ENCODE measurements at regions not wholly inside any gene's neighbourhood (a gene's known extent, or its start where the extent isn't known, plus 50 kb on each side); places are given as distances from the start of the nearest gene placed in this dataset.

DNA sequence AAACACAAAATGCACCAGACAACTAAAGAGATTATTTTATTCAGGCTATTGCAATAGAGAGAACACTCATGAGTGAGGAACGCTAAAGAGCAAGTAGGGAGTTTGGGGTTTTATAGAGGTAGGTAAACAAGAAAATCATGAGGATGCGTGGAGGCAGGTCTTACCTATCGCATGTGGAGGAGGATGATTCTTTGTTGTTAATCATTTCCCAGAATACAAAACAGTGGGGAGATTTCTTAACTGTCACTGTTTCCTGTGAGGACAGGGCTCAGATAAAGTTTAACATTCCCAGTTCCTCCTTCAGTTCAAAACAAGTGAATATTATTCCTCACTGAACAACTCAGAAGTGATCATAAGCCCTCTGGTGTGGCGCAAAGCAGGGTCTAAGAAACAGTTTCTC lies 156.1 kb upstream of the MGAT5 start:
- intact Hi-C loops (cut with micrococcal nuclease): no loop called here
- no peak for DNase-seq
- Histone ChIP-seq H3K4me1 (ENCODE audit: control insufficient read depth in 2 of 2, insufficient read depth in 2 of 2, low read length in 2 of 2) (no peaks in the 10 kb centered on the region), H3K9me3 (ENCODE audit: control insufficient read depth in 2 of 3, low read length in 3 of 3) (no peaks in the 10 kb centered on the region), H3K4me3 (ENCODE audit: low read length) (no peak overlapping the region), H3K27ac (ENCODE audit: low read depth, low read length) (no peak overlapping the region), H3K27me3 (ENCODE audit: control insufficient read depth in 2 of 2, insufficient read depth in 2 of 2, low read length in 2 of 2) (no peaks in the 10 kb centered on the region), H3K36me3 (ENCODE audit: control insufficient read depth in 2 of 3, insufficient read depth in 3 of 3, low read length in 3 of 3) (no peaks in the 10 kb centered on the region)
- POLR2A ChIA-PET: no interaction called here
- Mint-ChIP-seq H3K27ac (no peak overlapping the region), H3K4me1 (peaks cover 0 to 2% (median 0%) of the 10 kb centered on the region in 7 donors), H3K9me3 (peaks cover 0 to 6% (median 0%) of the 10 kb centered on the region in 11 donors), H3K4me3 (no peak overlapping the region), H3K36me3 (no peaks in the 10 kb centered on the region), H3K27me3 (peaks cover 5 to 22% (median 17%) of the 10 kb centered on the region in 5 donors)
- CTCF ChIA-PET: no interaction called here
- ATAC-seq: no peak

GRCh38 chr2:134098321-134098720 lies 155.6 kb upstream of the MGAT5 start:
- H3K4me1 ChIP-seq (ENCODE audit: control insufficient read depth in 2 of 2, insufficient read depth in 2 of 2, low read length in 2 of 2): no peaks in the 10 kb centered on the region
- no peak overlapping the region for H3K27ac ChIP-seq (ENCODE audit: low read depth, low read length)
- intact Hi-C loops (cut with micrococcal nuclease): no loop called here
- ATAC-seq (no peak), DNase-seq (no peak)
- Mint-ChIP-seq H3K9me3 (peaks cover 0 to 6% (median 0%) of the 10 kb centered on the region in 11 donors), H3K4me3 (no peak overlapping the region), H3K4me1 (peaks cover 0 to 2% (median 0%) of the 10 kb centered on the region in 7 donors), H3K36me3 (no peaks in the 10 kb centered on the region), H3K27me3 (peaks cover 5 to 22% (median 18%) of the 10 kb centered on the region in 5 donors), H3K27ac (no peak overlapping the region)
- ChIA-PET CTCF (no interaction called here), POLR2A (no interaction called here)
- no peaks in the 10 kb centered on the region for H3K9me3 ChIP-seq (ENCODE audit: control insufficient read depth in 2 of 3, low read length in 3 of 3)
- no peaks in the 10 kb centered on the region for H3K27me3 ChIP-seq (ENCODE audit: control insufficient read depth in 2 of 2, insufficient read depth in 2 of 2, low read length in 2 of 2)
- H3K36me3 ChIP-seq (ENCODE audit: control insufficient read depth in 2 of 3, insufficient read depth in 3 of 3, low read length in 3 of 3): no peaks in the 10 kb centered on the region
- no peak overlapping the region for H3K4me3 ChIP-seq (ENCODE audit: low read length)

- CTCF ChIA-PET: no interaction called here
- Mint-ChIP-seq H3K27ac (no peak overlapping the region), H3K9me3 (peaks cover 0 to 4% (median 0%) of the 10 kb centered on the region in 11 donors), H3K4me1 (peaks cover 0 to 3% (median 0%) of the 10 kb centered on the region in 7 donors), H3K36me3 (no peaks in the 10 kb centered on the region), H3K4me3 (no peak overlapping the region), H3K27me3 (peaks cover 5 to 21% (median 19%) of the 10 kb centered on the region in 5 donors)
- Histone ChIP-seq H3K9me3 (ENCODE audit: control insufficient read depth in 2 of 3, low read length in 3 of 3) (no peaks in the 10 kb centered on the region), H3K27ac (ENCODE audit: low read depth, low read length) (no peak overlapping the region), H3K27me3 (ENCODE audit: control insufficient read depth in 2 of 2, insufficient read depth in 2 of 2, low read length in 2 of 2) (no peaks in the 10 kb centered on the region), H3K4me3 (ENCODE audit: low read length) (no peak overlapping the region), H3K36me3 (ENCODE audit: control insufficient read depth in 2 of 3, insufficient read depth in 3 of 3, low read length in 3 of 3) (no peaks in the 10 kb centered on the region), H3K4me1 (ENCODE audit: control insufficient read depth in 2 of 2, insufficient read depth in 2 of 2, low read length in 2 of 2) (no peaks in the 10 kb centered on the region)
- DNase-seq (no peak), ATAC-seq (no peak)
- intact Hi-C loops (cut with micrococcal nuclease): no loop called here
- POLR2A ChIA-PET: no interaction called here
These were observed 154.6 kb upstream of the MGAT5 start for GRCh38 chr2:134099273-134099672.

GRCh38 chr2:134103196-134103595 lies 150.7 kb upstream of the MGAT5 start:
- CTCF ChIA-PET: no interaction called here
- no peak overlapping the region for H3K27ac Mint-ChIP-seq
- peaks cover 0 to 19% (median 4%) of the 10 kb centered on the region in 5 donors for H3K27me3 Mint-ChIP-seq
- POLR2A ChIA-PET: no interaction called here
- Histone ChIP-seq H3K27ac (ENCODE audit: low read depth, low read length) (no peak overlapping the region), H3K36me3 (ENCODE audit: control insufficient read depth in 2 of 3, insufficient read depth in 3 of 3, low read length in 3 of 3) (no peaks in the 10 kb centered on the region), H3K27me3 (ENCODE audit: control insufficient read depth in 2 of 2, insufficient read depth in 2 of 2, low read length in 2 of 2) (no peaks in the 10 kb centered on the region), H3K4me1 (ENCODE audit: control insufficient read depth in 2 of 2, insufficient read depth in 2 of 2, low read length in 2 of 2) (no peaks in the 10 kb centered on the region), H3K9me3 (ENCODE audit: control insufficient read depth in 2 of 3, low read length in 3 of 3) (no peaks in the 10 kb centered on the region), H3K4me3 (ENCODE audit: low read length) (no peak overlapping the region)
- intact Hi-C loops (cut with micrococcal nuclease): no loop called here
- peaks cover 0 to 9% (median 0%) of the 10 kb centered on the region in 11 donors for H3K9me3 Mint-ChIP-seq
- ATAC-seq: no peak
- DNase-seq: no peak
- H3K4me1 Mint-ChIP-seq: peaks cover 0 to 11% (median 6%) of the 10 kb centered on the region in 7 donors
- no peak overlapping the region for H3K4me3 Mint-ChIP-seq
- H3K36me3 Mint-ChIP-seq: peaks cover 0 to 6% (median 0%) of the 10 kb centered on the region in 5 donors

DNA sequence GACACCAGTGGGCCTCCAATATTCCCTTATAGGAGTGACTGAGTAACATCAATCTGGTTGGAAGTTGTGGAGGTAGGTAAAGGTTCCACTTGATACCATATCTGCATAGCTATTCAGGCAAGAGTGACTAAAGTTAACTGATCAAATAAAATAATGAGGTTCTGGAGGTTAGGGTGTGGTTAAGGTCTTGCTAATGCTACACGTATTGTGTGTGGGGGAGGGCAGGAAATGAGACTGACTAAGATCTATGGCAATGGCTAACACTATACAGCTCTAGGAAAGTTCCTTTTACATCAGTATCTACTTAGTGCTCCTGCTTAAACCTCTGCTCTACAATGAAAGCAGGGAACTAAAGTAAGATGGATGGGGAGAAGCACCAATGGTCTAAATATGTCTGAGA lies 149.1 kb upstream of the MGAT5 start:
- Histone ChIP-seq H3K4me3 (ENCODE audit: low read length) (no peak overlapping the region), H3K27me3 (ENCODE audit: control insufficient read depth in 2 of 2, insufficient read depth in 2 of 2, low read length in 2 of 2) (no peaks in the 10 kb centered on the region), H3K36me3 (ENCODE audit: control insufficient read depth in 2 of 3, insufficient read depth in 3 of 3, low read length in 3 of 3) (no peaks in the 10 kb centered on the region), H3K4me1 (ENCODE audit: control insufficient read depth in 2 of 2, insufficient read depth in 2 of 2, low read length in 2 of 2) (no peaks in the 10 kb centered on the region), H3K27ac (ENCODE audit: low read depth, low read length) (no peak overlapping the region), H3K9me3 (ENCODE audit: control insufficient read depth in 2 of 3, low read length in 3 of 3) (no peaks in the 10 kb centered on the region)
- no peak overlapping the region for H3K27ac Mint-ChIP-seq
- DNase-seq: no peak
- peaks cover 0 to 11% (median 7%) of the 10 kb centered on the region in 7 donors for H3K4me1 Mint-ChIP-seq
- H3K9me3 Mint-ChIP-seq: peaks cover 0 to 9% (median 0%) of the 10 kb centered on the region in 11 donors
- peak; percentile 47 for ATAC-seq
- ChIA-PET POLR2A (no interaction called here), CTCF (no interaction called here)
- intact Hi-C loops (cut with micrococcal nuclease): no loop called here
- peaks cover 0 to 6% (median 0%) of the 10 kb centered on the region in 5 donors for H3K36me3 Mint-ChIP-seq
- no peak overlapping the region for H3K4me3 Mint-ChIP-seq
- peaks cover 0 to 13% (median 0%) of the 10 kb centered on the region in 5 donors for H3K27me3 Mint-ChIP-seq

DNA sequence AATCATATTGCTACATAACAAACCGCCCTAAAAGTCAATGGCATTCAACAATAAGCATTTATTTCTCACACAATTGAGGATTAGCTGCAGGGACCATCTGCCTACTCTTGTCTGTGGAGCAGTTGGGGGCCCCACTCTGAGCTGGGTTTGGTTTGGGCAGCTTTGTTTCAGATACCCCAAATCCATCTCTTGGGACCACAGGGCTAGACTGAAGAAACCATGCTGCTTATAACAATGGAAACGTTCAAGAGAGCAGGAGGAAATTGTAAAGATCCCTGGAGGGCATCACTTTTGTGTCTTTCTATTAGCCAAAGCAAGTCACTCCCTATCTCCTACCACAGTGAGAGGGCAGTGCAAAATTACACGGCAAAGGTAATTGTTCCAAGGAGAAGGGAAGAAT lies 146.5 kb upstream of the MGAT5 start:
- DNase-seq (no peak), ATAC-seq (no peak)
- H3K9me3 ChIP-seq (ENCODE audit: control insufficient read depth in 2 of 3, low read length in 3 of 3): no peaks in the 10 kb centered on the region
- CTCF ChIA-PET: no interaction called here
- Mint-ChIP-seq H3K4me3 (no peak overlapping the region), H3K9me3 (peaks cover 0 to 11% (median 3%) of the 10 kb centered on the region in 11 donors), H3K36me3 (peaks cover 0 to 6% (median 0%) of the 10 kb centered on the region in 5 donors), H3K4me1 (peaks cover 0 to 11% (median 7%) of the 10 kb centered on the region in 7 donors), H3K27me3 (peaks cover 0 to 15% (median 0%) of the 10 kb centered on the region in 5 donors), H3K27ac (no peak overlapping the region)
- intact Hi-C loops (cut with micrococcal nuclease): no loop called here
- no peaks in the 10 kb centered on the region for H3K4me1 ChIP-seq (ENCODE audit: control insufficient read depth in 2 of 2, insufficient read depth in 2 of 2, low read length in 2 of 2)
- no peaks in the 10 kb centered on the region for H3K27me3 ChIP-seq (ENCODE audit: control insufficient read depth in 2 of 2, insufficient read depth in 2 of 2, low read length in 2 of 2)
- POLR2A ChIA-PET: no interaction called here
- no peak overlapping the region for H3K4me3 ChIP-seq (ENCODE audit: low read length)
- no peaks in the 10 kb centered on the region for H3K36me3 ChIP-seq (ENCODE audit: control insufficient read depth in 2 of 3, insufficient read depth in 3 of 3, low read length in 3 of 3)
- no peak overlapping the region for H3K27ac ChIP-seq (ENCODE audit: low read depth, low read length)

DNA sequence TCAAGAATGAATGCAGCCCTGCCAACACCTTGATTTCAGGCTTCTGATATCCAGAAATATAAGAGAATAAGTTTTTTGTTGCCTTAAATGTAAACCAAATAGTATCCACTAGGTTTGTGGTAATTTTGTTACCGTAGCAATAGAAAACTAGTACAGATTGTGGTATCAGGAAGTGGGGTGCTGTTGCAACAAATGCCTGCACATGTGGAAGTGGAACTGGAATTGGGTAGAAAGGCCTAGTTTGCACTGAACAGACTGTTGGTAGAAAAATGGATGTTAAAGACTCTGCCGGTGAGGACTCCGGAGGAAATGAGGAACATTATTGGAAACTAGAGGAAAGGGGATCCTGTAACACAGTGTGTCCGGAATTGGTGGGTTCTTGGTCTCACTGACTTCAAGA lies 145.8 kb upstream of the MGAT5 start:
- H3K4me1 Mint-ChIP-seq: peaks cover 0 to 11% (median 7%) of the 10 kb centered on the region in 7 donors
- H3K27me3 Mint-ChIP-seq: peaks cover 0 to 16% (median 0%) of the 10 kb centered on the region in 5 donors
- no peak overlapping the region for H3K4me3 Mint-ChIP-seq
- H3K4me1 ChIP-seq (ENCODE audit: control insufficient read depth in 2 of 2, insufficient read depth in 2 of 2, low read length in 2 of 2): no peaks in the 10 kb centered on the region
- no peaks in the 10 kb centered on the region for H3K36me3 ChIP-seq (ENCODE audit: control insufficient read depth in 2 of 3, insufficient read depth in 3 of 3, low read length in 3 of 3)
- no peak overlapping the region for H3K27ac ChIP-seq (ENCODE audit: low read depth, low read length)
- POLR2A ChIA-PET: no interaction called here
- H3K4me3 ChIP-seq (ENCODE audit: low read length): no peak overlapping the region
- H3K9me3 Mint-ChIP-seq: peaks cover 0 to 11% (median 3%) of the 10 kb centered on the region in 11 donors
- no peak for DNase-seq
- no peaks in the 10 kb centered on the region for H3K27me3 ChIP-seq (ENCODE audit: control insufficient read depth in 2 of 2, insufficient read depth in 2 of 2, low read length in 2 of 2)
- ATAC-seq: no peak
- H3K27ac Mint-ChIP-seq: no peak overlapping the region
- intact Hi-C loops (cut with micrococcal nuclease): no loop called here
- H3K36me3 Mint-ChIP-seq: peaks cover 0 to 6% (median 0%) of the 10 kb centered on the region in 5 donors
- CTCF ChIA-PET: no interaction called here
- H3K9me3 ChIP-seq (ENCODE audit: control insufficient read depth in 2 of 3, low read length in 3 of 3): no peaks in the 10 kb centered on the region
